Astrocyte of the spinal cord (primary cell): ENCODE measurements at regions not wholly inside any gene's neighbourhood (a gene's known extent, or its start where the extent isn't known, plus 50 kb on each side); places are given as distances from the start of the nearest gene placed in this dataset.

Experiments used
- DNase-seq: peaks from one replicate; pipeline ENCODE4 v3.0.0; 2011; ENCODE audit warnings: low read depth, low spot score
- H3K4me3 ChIP-seq: 2 replicates; pipeline ENCODE4 v1.5.1; 2011; ENCODE audit warnings: low read depth, mild to moderate bottlenecking, low read length, moderate library complexity
- in situ Hi-C: cut with HindIII; loops from 2 replicates; pipeline ENCODE4 v1.10.0; 2017; ENCODE audit warnings: low sequenced_read_pairs
- TF ChIP-seq, protein P1 (sequence below): IDR thresholded peaks from 2 replicates; pipeline ENCODE4 v1.5.1; 2012; ENCODE audit warnings: low read depth, mild to moderate bottlenecking, low read length, inconsistent platforms

GRCh38 chr13:34028496-34029442 is 210.8 kb downstream of the RFC3 start:
- H3K4me3 ChIP-seq, result no peak overlapping the region
- DNase-seq, result no peak
- TF ChIP-seq, protein P1, sequence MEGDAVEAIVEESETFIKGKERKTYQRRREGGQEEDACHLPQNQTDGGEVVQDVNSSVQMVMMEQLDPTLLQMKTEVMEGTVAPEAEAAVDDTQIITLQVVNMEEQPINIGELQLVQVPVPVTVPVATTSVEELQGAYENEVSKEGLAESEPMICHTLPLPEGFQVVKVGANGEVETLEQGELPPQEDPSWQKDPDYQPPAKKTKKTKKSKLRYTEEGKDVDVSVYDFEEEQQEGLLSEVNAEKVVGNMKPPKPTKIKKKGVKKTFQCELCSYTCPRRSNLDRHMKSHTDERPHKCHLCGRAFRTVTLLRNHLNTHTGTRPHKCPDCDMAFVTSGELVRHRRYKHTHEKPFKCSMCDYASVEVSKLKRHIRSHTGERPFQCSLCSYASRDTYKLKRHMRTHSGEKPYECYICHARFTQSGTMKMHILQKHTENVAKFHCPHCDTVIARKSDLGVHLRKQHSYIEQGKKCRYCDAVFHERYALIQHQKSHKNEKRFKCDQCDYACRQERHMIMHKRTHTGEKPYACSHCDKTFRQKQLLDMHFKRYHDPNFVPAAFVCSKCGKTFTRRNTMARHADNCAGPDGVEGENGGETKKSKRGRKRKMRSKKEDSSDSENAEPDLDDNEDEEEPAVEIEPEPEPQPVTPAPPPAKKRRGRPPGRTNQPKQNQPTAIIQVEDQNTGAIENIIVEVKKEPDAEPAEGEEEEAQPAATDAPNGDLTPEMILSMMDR, result no peak
- in situ Hi-C loops, result no loop called here

- no peak for DNase-seq
- in situ Hi-C loops, result no loop called here
- TF ChIP-seq, protein P1, result no peak
- H3K4me3 ChIP-seq, result no peak overlapping the region
Measured at GRCh38 chr13:34030782-34031181, 212.8 kb downstream of the RFC3 start.

DNA sequence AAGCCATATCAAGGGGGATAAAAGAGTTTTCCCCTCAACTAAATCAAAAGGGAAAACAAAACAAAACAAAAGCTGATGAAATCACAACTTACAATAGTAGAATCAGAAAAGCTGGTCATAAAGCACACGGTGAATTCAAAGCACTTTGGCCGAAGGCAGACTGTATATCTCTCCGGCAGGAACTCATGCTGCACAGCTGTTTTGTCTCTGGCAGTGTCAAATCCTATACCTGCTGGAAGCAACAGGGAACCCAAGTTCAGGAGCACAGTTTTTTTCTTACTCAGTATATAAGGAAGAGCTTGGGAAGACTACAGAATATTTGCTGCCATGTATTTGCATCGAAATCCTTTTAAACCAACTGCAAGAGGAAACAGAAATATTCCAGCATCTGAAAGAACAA is 213.7 kb downstream of the RFC3 start:
- H3K4me3 ChIP-seq, result no peak overlapping the region
- in situ Hi-C loops, result no loop called here
- no peak for DNase-seq
- TF ChIP-seq, protein P1, result no peak

- H3K4me3 ChIP-seq, result no peak overlapping the region
- DNase-seq, result no peak
- in situ Hi-C loops, result no loop called here
- TF ChIP-seq, protein P1, result no peak
Measured at GRCh38 chr13:34034411-34034810, 216.5 kb downstream of the RFC3 start.

- DNase-seq, result no peak
- H3K4me3 ChIP-seq, result no peak overlapping the region
- TF ChIP-seq, protein P1, result no peak
- in situ Hi-C loops, result no loop called here
Measured at GRCh38 chr13:34035178-34035577, 217.2 kb downstream of the RFC3 start.

- TF ChIP-seq, protein P1, result no peak
- in situ Hi-C loops, result no loop called here
- no peak for DNase-seq
- no peak overlapping the region for H3K4me3 ChIP-seq
Measured at GRCh38 chr13:34035676-34036325, 217.9 kb downstream of the RFC3 start.
